Mucosa of descending colon (tissue), 3 donors: ENCODE measurements at regions not wholly inside any gene's neighbourhood (a gene's known extent, or its start where the extent isn't known, plus 50 kb on each side); places are given as distances from the start of the nearest gene placed in this dataset.

Source experiments
- ATAC-seq: fragments of 200-7000 bp; cut with Tn5 transposase; one replicate; pipeline ENCODE4 v1.9.1; 2020; ENCODE audit warnings: mild to moderate bottlenecking, moderate library complexity
- DNase-seq, 3 donors: peaks; one replicate each; pipeline ENCODE4 v3.0.0-alpha.2; 2020
- H3K36me3 ChIP-seq: fragments of 200-600 bp; one replicate; pipeline ENCODE4 v1.8.0; 2021; ENCODE audit warnings: low read depth, mild to moderate bottlenecking
- H3K4me1 ChIP-seq: fragments of 200-600 bp; one replicate; pipeline ENCODE4 v1.8.0; 2021; ENCODE audit warnings: low read depth, mild to moderate bottlenecking
- H3K4me3 ChIP-seq: fragments of 200-600 bp; one replicate; pipeline ENCODE4 v1.8.0; 2021; ENCODE audit warnings: mild to moderate bottlenecking
- H3K9me3 ChIP-seq: fragments of 200-600 bp; one replicate; pipeline ENCODE4 v1.8.0; 2021; ENCODE audit warnings: mild to moderate bottlenecking
- CTCF ChIP-seq: fragments of 200-600 bp; IDR thresholded peaks from one replicate; pipeline ENCODE4 v1.8.0; 2022; ENCODE audit warnings: antibody characterized with exemption, mild to moderate bottlenecking
- intact Hi-C, 2 donors: fragments of 100-400 bp; cut with DNase I in 1 of 2; cut with micrococcal nuclease in 1 of 2; formaldehyde crosslinking; loops; one replicate each; pipeline versions ENCODE4 v1.11.0 to v1.11.1; 2022; cut with DNase I, micrococcal nuclease
- donor health status: DM: no; HTN: no; CAD: no; lungs with moderate emphysema.
- donor health status: DM: no; HTN: no; CAD: no.
- donor health status: DM: no; HTN: yes; CAD: no.

DNA sequence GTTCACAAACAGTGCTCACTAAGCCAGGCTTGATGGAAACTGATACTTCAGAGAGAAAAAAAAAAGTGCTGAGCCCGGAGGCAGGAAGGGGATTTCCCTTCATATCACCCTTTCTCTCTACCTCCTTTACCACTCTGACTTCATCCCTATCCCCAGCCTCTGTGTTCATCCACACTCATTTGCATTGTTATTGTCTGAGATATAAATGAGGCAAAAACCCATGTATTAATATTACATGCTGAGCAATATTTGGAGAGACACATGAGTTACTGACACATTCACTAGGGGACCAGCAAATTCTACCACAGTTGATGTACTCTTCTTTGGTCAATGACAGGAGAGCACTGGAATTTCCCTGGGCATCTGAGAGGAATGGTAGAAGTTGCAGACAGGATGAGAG, 175.8 kb downstream of the TNFSF18 start:
- DNase-seq: no peak
- no peak for TF ChIP-seq CTCF
- intact Hi-C loops: no loop called here
- H3K36me3 ChIP-seq: no peaks in the 10 kb centered on the region
- no peak overlapping the region for H3K4me3 ChIP-seq
- H3K9me3 ChIP-seq: no peaks in the 10 kb centered on the region
- no peaks in the 10 kb centered on the region for H3K4me1 ChIP-seq
- ATAC-seq: no peak

GRCh38 chr1:172875892-172876291, 174.8 kb downstream of the TNFSF18 start:
- Histone ChIP-seq H3K4me3 (no peak overlapping the region), H3K4me1 (no peaks in the 10 kb centered on the region), H3K9me3 (no peaks in the 10 kb centered on the region), H3K36me3 (no peaks in the 10 kb centered on the region)
- TF ChIP-seq CTCF: no peak
- no peak for DNase-seq
- no peak for ATAC-seq
- intact Hi-C loops: no loop called here

DNA sequence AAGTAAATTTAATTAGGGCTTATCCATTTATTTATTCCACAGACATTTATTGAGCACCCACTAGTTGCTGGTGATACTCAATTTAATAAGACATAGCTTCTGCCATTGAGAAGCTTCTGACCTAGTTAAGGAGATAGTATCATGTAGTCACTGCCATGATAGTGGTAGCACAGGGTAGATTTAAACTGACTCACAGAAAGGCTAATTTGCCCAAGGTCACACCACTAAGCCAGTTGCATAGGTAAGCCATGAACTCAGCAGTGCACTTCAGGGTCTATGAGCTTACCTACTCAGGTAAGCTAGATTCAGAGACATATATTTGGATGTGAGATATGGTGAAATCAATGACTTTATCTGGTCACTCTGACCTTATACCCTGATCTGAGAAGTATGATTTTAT, 168.4 kb downstream of the TNFSF18 start:
- H3K36me3 ChIP-seq: no peaks in the 10 kb centered on the region
- ATAC-seq (no peak), DNase-seq (no peak)
- no peaks in the 10 kb centered on the region for H3K4me1 ChIP-seq
- TF ChIP-seq CTCF: no peak
- intact Hi-C loops: no loop called here
- no peak overlapping the region for H3K4me3 ChIP-seq
- no peaks in the 10 kb centered on the region for H3K9me3 ChIP-seq

- H3K36me3 ChIP-seq: no peaks in the 10 kb centered on the region
- intact Hi-C loops: no loop called here
- DNase-seq: no peak
- H3K9me3 ChIP-seq: no peaks in the 10 kb centered on the region
- no peak for ATAC-seq
- H3K4me1 ChIP-seq: no peaks in the 10 kb centered on the region
- TF ChIP-seq CTCF: no peak
- no peak overlapping the region for H3K4me3 ChIP-seq
These were observed 167.9 kb downstream of the TNFSF18 start for GRCh38 chr1:172882791-172883386.

DNA sequence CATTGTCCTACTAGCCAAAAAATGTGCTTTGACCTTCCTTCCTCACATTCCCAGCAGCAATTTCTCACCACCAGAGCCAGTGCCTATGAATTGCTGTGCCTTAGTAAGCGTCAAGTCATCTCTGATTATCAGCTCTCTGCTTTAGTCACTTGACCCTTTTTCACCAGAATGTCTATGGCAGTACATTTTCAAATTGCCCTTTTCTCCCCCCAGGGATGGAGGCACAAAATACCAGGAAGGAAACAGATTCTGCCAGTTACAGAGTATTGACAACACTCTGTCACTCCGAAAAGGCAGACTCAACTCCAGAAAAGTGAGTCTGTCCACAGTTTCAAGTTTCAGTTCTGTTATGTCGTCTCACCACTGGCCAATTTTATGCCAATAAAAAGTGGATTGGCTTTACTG, 167.4 kb downstream of the TNFSF18 start:
- Histone ChIP-seq H3K9me3 (no peaks in the 10 kb centered on the region), H3K4me3 (no peak overlapping the region), H3K4me1 (no peaks in the 10 kb centered on the region), H3K36me3 (no peaks in the 10 kb centered on the region)
- ATAC-seq (no peak), DNase-seq (no peak)
- intact Hi-C loops: no loop called here
- no peak for TF ChIP-seq CTCF

DNA sequence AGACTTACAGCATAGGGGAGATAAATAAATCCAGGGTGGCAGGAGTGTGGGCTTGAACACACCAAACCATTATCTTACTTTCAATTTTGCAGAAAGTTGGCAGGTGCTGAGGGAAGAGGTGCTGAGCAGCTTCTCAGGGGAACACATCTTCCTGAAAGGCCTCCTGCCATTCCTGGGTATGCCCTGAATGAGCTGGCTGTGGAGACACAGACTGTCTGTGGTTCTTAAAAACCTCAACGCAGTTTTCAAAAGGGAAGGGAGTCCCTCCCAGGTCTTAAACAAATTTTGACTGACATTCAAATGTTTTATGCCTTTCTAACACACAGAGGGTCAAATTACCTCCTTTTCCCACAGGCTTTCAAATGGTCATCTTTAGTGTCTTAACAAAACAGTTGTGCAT, 166.9 kb downstream of the TNFSF18 start:
- ATAC-seq: no peak
- intact Hi-C loops: no loop called here

More for the DNA sequence above, 166.9 kb downstream of the TNFSF18 start:
- DNase-seq: no peak
- Histone ChIP-seq H3K36me3 (no peaks in the 10 kb centered on the region), H3K4me3 (no peak overlapping the region), H3K9me3 (no peaks in the 10 kb centered on the region), H3K4me1 (no peaks in the 10 kb centered on the region)
- no peak for TF ChIP-seq CTCF
